B cell (primary cell): ENCODE measurements at regions not wholly inside any gene's neighbourhood (a gene's known extent, or its start where the extent isn't known, plus 50 kb on each side); places are given as distances from the start of the nearest gene placed in this dataset.

Experiments used
- ATAC-seq: fragments of 200-7000 bp; cut with Tn5 transposase; one replicate; pipeline ENCODE4 v1.10.0; 2021; ENCODE audit warnings: low read depth, mild to moderate bottlenecking, moderate number of reproducible peaks, moderate library complexity
- CTCF ChIA-PET: fragments of 350-600 bp; sonication (Branson Sonifier 250); formaldehyde crosslinking; loops from one replicate; lab custom pipeline; 2021; ENCODE audit warnings: antibody characterized with exemption, inconsistent platforms; lab: Charles Lee
- POLR2A ChIA-PET: fragments of 350-600 bp; sonication (Branson Sonifier 250); formaldehyde crosslinking; loops from one replicate; lab custom pipeline; 2021; ENCODE audit warnings: antibody characterized with exemption; lab: Charles Lee
- DNase-seq: peaks from one replicate; pipeline ENCODE4 v3.0.0; 2013
- H2AFZ ChIP-seq: 2 replicates; pipeline ENCODE4 v1.6.1; 2012; ENCODE audit warnings: mild to moderate bottlenecking, low read depth, low read length; ENCODE audit not compliant: insufficient read depth, poor library complexity, severe bottlenecking
- H3K27ac ChIP-seq, 2 donors: 1 replicate in 1 of 2; 2 replicates in 1 of 2; pipeline ENCODE4 v1.5.1; 2012 to 2013; ENCODE audit warnings: low read length in 2 of 2, mild to moderate bottlenecking in 2 of 2, moderate library complexity in 1 of 2
- H3K27me3 ChIP-seq, 4 experiments: fragments of 200-600 bp in 1 of 4; sonication (generic) in 1 of 4; replicated peaks in 1 of 4; 1 replicate in 2 of 4; 2 replicates in 2 of 4; pipeline versions ENCODE4 v1.6.1 to v1.7.0; 2013 to 2016; ENCODE audit warnings: low read length in 3 of 4, mild to moderate bottlenecking in 2 of 4, mixed read lengths in 1 of 4, moderate library complexity in 1 of 4; ENCODE audit not compliant: insufficient read depth in 4 of 4, control insufficient read depth in 3 of 4; ENCODE audit errors: control extremely low read depth in 1 of 4
- H3K36me3 ChIP-seq, 2 experiments: replicated peaks in 1 of 2; 1 replicate in 1 of 2; 2 replicates in 1 of 2; pipeline versions ENCODE4 v1.6.1 to v1.7.1; 2013; ENCODE audit warnings: low read length in 1 of 2; ENCODE audit not compliant: insufficient read depth in 2 of 2, control insufficient read depth in 1 of 2; ENCODE audit errors: control extremely low read depth in 1 of 2, extremely low read depth in 1 of 2
- H3K4me1 ChIP-seq, 2 donors: fragments of 200-600 bp in 1 of 2; sonication (generic) in 1 of 2; 1 replicate in 1 of 2; 2 replicates in 1 of 2; pipeline versions ENCODE4 v1.5.1 to v1.6.1; 2013 to 2017; ENCODE audit warnings: low read length in 2 of 2; ENCODE audit not compliant: control insufficient read depth in 2 of 2, insufficient read depth in 2 of 2
- H3K4me2 ChIP-seq: replicated peaks from 2 replicates; pipeline ENCODE3; 2012; ENCODE audit warnings: mild to moderate bottlenecking, low read depth, low read length; ENCODE audit not compliant: poor library complexity, severe bottlenecking
- H3K4me3 ChIP-seq, 5 experiments: fragments of 200-600 bp in 1 of 5; sonication (generic) in 1 of 5; 1 replicate in 3 of 5; 2 replicates in 2 of 5; pipeline versions ENCODE4 v1.5.1 to v1.7.0; 2011 to 2016; ENCODE audit warnings: low read length in 4 of 5, mild to moderate bottlenecking in 4 of 5, low read depth in 2 of 5, control low read depth in 1 of 5, moderate library complexity in 1 of 5; ENCODE audit not compliant: insufficient read depth in 1 of 5; ENCODE audit errors: control extremely low read depth in 1 of 5, extremely low read depth in 1 of 5
- H3K79me2 ChIP-seq: fragments of 200-600 bp; sonication (generic); one replicate; pipeline ENCODE4 v1.6.0; 2016; ENCODE audit warnings: low read length; ENCODE audit not compliant: control insufficient read depth, insufficient read depth
- H3K9ac ChIP-seq: fragments of 200-600 bp; sonication (generic); 2 replicates; pipeline ENCODE4 v1.6.1; 2017; ENCODE audit warnings: mild to moderate bottlenecking, low read length, moderate library complexity
- H3K9me3 ChIP-seq, 3 donors: one replicate each; pipeline versions ENCODE4 v1.6.1 to v1.7.1; 2013; ENCODE audit warnings: low read length in 2 of 3; ENCODE audit not compliant: control insufficient read depth in 2 of 3, insufficient read depth in 1 of 3; ENCODE audit errors: control extremely low read depth in 1 of 3
- H4K20me1 ChIP-seq: 2 replicates; pipeline ENCODE4 v1.6.0; 2012; ENCODE audit warnings: mild to moderate bottlenecking, low read length; ENCODE audit not compliant: insufficient read depth, control insufficient read depth, poor library complexity, severe bottlenecking
- H3K27ac Mint-ChIP-seq: one replicate; pipeline ENCODE4 v1.8.0; 2021; ENCODE audit warnings: mixed read lengths
- H3K27me3 Mint-ChIP-seq: one replicate; pipeline ENCODE4 v1.8.0; 2021; ENCODE audit warnings: mixed read lengths
- H3K4me1 Mint-ChIP-seq: one replicate; pipeline ENCODE4 v1.8.0; 2021; ENCODE audit warnings: mixed read lengths
- H3K4me3 Mint-ChIP-seq: one replicate; pipeline ENCODE4 v1.8.0; 2021; ENCODE audit warnings: mixed read lengths
- H3K9me3 Mint-ChIP-seq: one replicate; pipeline ENCODE4 v1.8.0; 2022; ENCODE audit warnings: mixed read lengths; ENCODE audit not compliant: insufficient read depth
- EZH2 ChIP-seq: IDR thresholded peaks from 2 replicates; pipeline ENCODE4 v1.6.1; 2012; ENCODE audit warnings: borderline replicate concordance, low read depth, mild to moderate bottlenecking, moderate library complexity, low read length; ENCODE audit not compliant: insufficient read depth, poor library complexity, severe bottlenecking
- WGBS: methylation state at CpG from one replicate; pipeline ENCODE4 v1.1.5; 2013; ENCODE audit warnings: missing lambda C conversion rate; ENCODE audit not compliant: insufficient coverage; 5-methylcytosine and 5-hydroxymethylcytosine counted together
- intact Hi-C: fragments of 100-400 bp; cut with micrococcal nuclease; formaldehyde crosslinking; loops from one replicate; pipeline ENCODE4 v1.10.0; 2022
- TF ChIP-seq, protein P1 (sequence below): fragments of 200-600 bp; IDR thresholded peaks from one replicate; pipeline ENCODE4 v1.8.0; 2022; ENCODE audit warnings: antibody characterized with exemption, mild to moderate bottlenecking

DNA sequence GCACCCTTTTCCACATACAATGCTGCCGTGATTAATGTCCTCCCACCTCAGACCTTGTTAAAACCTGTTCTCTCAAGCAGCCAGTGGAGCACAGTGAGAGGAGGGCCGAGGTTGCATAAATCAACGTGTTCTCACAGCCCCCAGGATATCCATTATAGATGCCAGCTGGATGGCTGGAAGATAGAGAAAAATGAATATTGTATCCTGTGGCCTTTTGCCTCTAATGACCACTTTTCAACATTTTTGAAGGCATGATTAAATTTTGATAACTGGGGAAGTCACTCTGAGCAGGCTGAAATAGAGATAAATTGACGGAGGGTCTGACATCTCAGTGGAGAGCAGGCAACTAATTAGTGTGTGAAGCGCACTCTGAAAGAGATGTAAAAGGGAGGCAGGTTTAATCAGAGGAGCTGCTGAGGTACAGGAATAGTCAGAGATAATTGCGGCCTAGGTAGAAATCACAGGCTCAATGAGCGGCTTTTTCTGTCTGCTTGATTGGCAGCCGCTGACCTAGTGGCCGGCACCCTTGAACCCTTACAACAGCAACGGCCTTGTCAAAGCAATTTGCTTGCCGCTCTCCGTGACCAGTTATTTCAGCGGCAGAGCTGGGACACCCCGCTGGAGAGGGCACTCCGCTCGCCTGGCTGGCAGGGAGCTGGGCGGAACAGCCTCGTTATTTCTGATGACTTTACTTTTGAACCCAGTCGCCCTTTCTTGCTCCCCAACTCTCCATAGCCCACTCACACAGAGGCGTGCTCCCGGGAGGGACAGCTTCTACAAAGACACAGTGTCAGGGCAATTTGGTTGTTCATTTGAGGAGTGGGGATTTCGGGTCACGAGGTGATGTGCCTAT lies 560.7 kb downstream of the PSAT1 start:
- no peak overlapping the region for H3K4me3 Mint-ChIP-seq
- H3K4me1 ChIP-seq: no peaks in the 10 kb centered on the region
- H3K79me2 ChIP-seq: no peaks in the 10 kb centered on the region
- WGBS: 91% methylated on average over 17 of the region's 23 CpGs
- no peaks in the 10 kb centered on the region for H3K27me3 Mint-ChIP-seq
- no peak overlapping the region for H3K27ac ChIP-seq
- TF ChIP-seq EZH2: no peak
- TF ChIP-seq, protein P1, sequence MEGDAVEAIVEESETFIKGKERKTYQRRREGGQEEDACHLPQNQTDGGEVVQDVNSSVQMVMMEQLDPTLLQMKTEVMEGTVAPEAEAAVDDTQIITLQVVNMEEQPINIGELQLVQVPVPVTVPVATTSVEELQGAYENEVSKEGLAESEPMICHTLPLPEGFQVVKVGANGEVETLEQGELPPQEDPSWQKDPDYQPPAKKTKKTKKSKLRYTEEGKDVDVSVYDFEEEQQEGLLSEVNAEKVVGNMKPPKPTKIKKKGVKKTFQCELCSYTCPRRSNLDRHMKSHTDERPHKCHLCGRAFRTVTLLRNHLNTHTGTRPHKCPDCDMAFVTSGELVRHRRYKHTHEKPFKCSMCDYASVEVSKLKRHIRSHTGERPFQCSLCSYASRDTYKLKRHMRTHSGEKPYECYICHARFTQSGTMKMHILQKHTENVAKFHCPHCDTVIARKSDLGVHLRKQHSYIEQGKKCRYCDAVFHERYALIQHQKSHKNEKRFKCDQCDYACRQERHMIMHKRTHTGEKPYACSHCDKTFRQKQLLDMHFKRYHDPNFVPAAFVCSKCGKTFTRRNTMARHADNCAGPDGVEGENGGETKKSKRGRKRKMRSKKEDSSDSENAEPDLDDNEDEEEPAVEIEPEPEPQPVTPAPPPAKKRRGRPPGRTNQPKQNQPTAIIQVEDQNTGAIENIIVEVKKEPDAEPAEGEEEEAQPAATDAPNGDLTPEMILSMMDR: no peak
- no peaks in the 10 kb centered on the region for H3K36me3 ChIP-seq
- intact Hi-C loops: no loop called here
- ChIA-PET CTCF (no interaction called here), POLR2A (no interaction called here)
- H2AFZ ChIP-seq: no peak overlapping the region
- no peaks in the 10 kb centered on the region for H3K9me3 ChIP-seq
- H3K4me1 Mint-ChIP-seq: no peaks in the 10 kb centered on the region
- ATAC-seq (no peak), DNase-seq (no peak)
- no peaks in the 10 kb centered on the region for H4K20me1 ChIP-seq
- H3K9me3 Mint-ChIP-seq: no peaks in the 10 kb centered on the region
- no peak overlapping the region for H3K4me2 ChIP-seq
- no peak overlapping the region for H3K27ac Mint-ChIP-seq
- no peak overlapping the region for H3K9ac ChIP-seq
- peaks cover 0 to 3% (median 0%) of the 10 kb centered on the region in 4 experiments for H3K27me3 ChIP-seq
- H3K4me3 ChIP-seq: no peak overlapping the region

DNA sequence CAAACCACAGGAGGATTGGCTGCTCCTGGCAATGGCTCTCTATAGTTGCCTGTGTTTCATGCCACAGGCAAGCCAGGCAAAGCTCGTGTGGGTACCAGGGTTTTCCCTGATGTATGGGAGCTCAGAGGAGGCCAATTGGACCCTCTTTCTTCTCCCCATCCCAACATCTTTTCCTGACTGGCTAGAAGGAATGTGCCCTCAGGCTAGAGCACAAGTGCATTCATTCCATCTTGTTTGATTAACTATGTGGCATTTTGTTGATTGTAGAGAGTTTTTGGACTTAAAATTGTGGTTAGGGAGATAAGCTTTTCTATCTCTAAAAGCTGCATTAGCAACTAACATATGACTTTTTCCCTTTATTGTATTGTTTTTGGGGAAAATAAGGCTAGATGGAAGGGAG lies 561.3 kb downstream of the PSAT1 start:
- DNase-seq (no peak), ATAC-seq (no peak)
- POLR2A ChIA-PET: no interaction called here
- no CpG with 5 or more reads among the region's 1 CpG for WGBS
- TF ChIP-seq, protein P1: no peak
- TF ChIP-seq EZH2: no peak
- Histone ChIP-seq H3K79me2 (no peaks in the 10 kb centered on the region), H4K20me1 (no peaks in the 10 kb centered on the region), H3K27ac (no peak overlapping the region), H2AFZ (no peak overlapping the region), H3K9me3 (no peaks in the 10 kb centered on the region), H3K9ac (no peak overlapping the region), H3K4me2 (no peak overlapping the region), H3K4me3 (no peak overlapping the region), H3K27me3 (peaks cover 0 to 3% (median 0%) of the 10 kb centered on the region in 4 experiments), H3K36me3 (no peaks in the 10 kb centered on the region), H3K4me1 (no peaks in the 10 kb centered on the region)
- intact Hi-C loops: no loop called here
- Mint-ChIP-seq H3K27me3 (no peaks in the 10 kb centered on the region), H3K9me3 (no peaks in the 10 kb centered on the region), H3K4me1 (no peaks in the 10 kb centered on the region), H3K27ac (no peak overlapping the region), H3K4me3 (no peak overlapping the region)
- CTCF ChIA-PET: no interaction called here
